RWPE1 (cell line): ENCODE measurements at regions not wholly inside any gene's neighbourhood (a gene's known extent, or its start where the extent isn't known, plus 50 kb on each side); places are given as distances from the start of the nearest gene placed in this dataset.

Experiments
- CTCF ChIA-PET: fragments of 350-600 bp; sonication (Branson Sonifier 250); formaldehyde crosslinking; extraction: SDS; loops from one replicate; lab custom pipeline; 2021; lab: Yijun Ruan, JAX
- POLR2A ChIA-PET: fragments of 400-600 bp; formaldehyde crosslinking; extraction: SDS; loops from one replicate; lab custom pipeline; 2020; ENCODE audit warnings: antibody characterized with exemption; ENCODE audit not compliant: low non-redundant PET; lab: Yijun Ruan, JAX
- DNase-seq: peaks from one replicate; pipeline ENCODE4 v3.0.0; 2012; ENCODE audit warnings: low spot score
- H3K27ac ChIP-seq: fragments of 450-650 bp; 2 replicates; pipeline ENCODE4 v1.5.1; 2017
- TF ChIP-seq, protein P1 (sequence below): fragments of 450-650 bp; conservative IDR thresholded peaks from 2 replicates; pipeline ENCODE4 v1.5.1; 2017; ENCODE audit warnings: low read depth, mild to moderate bottlenecking

DNA sequence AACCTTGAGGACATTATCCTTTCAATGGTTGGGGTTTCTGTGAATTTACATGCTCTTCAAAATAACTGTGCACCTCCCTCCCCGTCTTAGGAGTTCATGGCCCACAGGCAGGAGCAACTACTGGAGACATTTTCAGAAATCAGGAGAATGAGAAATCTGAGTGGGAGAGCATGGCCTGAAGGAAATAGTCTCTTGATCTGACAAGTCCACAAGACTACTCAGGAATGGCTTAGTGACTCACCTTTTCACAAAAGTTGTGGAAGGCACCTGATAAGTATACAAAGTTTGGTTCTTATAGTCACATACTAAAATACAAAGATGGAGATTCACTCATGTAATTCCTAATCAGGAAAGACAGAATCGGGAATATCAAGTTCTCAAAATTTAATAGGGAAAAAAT is 83.6 kb upstream of the NCKAP5 start:
- TF ChIP-seq, protein P1, sequence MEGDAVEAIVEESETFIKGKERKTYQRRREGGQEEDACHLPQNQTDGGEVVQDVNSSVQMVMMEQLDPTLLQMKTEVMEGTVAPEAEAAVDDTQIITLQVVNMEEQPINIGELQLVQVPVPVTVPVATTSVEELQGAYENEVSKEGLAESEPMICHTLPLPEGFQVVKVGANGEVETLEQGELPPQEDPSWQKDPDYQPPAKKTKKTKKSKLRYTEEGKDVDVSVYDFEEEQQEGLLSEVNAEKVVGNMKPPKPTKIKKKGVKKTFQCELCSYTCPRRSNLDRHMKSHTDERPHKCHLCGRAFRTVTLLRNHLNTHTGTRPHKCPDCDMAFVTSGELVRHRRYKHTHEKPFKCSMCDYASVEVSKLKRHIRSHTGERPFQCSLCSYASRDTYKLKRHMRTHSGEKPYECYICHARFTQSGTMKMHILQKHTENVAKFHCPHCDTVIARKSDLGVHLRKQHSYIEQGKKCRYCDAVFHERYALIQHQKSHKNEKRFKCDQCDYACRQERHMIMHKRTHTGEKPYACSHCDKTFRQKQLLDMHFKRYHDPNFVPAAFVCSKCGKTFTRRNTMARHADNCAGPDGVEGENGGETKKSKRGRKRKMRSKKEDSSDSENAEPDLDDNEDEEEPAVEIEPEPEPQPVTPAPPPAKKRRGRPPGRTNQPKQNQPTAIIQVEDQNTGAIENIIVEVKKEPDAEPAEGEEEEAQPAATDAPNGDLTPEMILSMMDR = no peak
- no peak overlapping the region for H3K27ac ChIP-seq
- ChIA-PET CTCF (no interaction called here), POLR2A (no interaction called here)
- DNase-seq = no peak

DNA sequence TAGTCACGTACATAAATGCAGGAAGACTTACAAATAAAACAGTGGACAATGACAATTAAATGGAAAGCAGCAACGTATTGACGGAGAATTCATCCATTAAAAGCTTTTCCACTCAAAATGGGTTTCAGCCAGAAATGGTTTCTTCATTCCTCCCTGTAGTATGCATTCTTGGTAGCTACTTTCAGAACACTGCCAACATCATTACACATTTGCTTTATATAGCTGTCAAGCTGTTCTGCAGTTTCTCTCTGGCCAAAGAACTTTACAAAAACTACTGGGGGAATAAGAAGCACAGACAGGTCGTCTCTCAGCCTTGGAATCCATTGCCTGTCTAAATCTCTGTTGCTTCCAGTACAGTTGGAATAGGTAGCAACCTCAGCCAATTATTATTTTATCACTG is 84.1 kb upstream of the NCKAP5 start:
- ChIA-PET CTCF (no interaction called here), POLR2A (no interaction called here)
- no peak overlapping the region for H3K27ac ChIP-seq
- TF ChIP-seq, protein P1 = no peak
- no peak for DNase-seq

DNA sequence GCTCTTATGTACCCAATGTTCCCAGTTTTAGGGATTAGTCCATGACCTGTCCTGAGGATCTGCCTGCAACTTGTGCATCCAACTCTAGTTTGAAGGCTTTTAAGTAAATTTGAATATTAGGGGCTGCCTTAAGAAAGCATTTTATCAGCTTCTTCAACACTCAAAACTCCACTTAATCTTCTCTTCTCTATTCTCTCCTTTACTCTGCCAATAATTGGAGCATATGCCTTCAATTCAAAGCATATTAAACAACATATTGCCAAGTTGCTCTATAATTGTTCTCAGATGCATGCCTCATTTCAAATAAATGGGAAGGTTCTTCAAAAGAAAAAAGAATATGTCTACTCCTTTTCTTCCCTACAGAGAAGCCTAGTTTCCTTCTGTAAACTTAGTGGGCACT is 84.8 kb upstream of the NCKAP5 start:
- ChIA-PET POLR2A (no interaction called here), CTCF (no interaction called here)
- TF ChIP-seq, protein P1 = no peak
- no peak for DNase-seq
- no peak overlapping the region for H3K27ac ChIP-seq

DNA sequence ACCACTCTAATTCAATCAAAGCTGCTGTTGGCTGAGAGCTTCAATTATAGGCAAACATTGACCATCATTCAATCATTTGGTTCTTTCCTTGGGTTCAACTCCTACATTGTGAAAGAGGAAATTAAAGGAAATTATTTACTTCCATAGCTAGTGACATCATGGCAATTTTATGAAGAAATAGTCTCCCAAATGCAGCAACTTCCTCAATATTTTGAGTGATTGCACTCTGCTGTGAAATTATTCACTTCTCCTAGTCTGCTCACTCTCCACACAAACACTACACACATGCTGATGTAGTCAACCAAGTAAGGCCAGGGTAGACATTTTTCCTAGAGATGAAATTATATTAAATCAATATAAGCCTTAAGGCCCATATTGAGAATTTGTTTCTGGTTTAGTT is 86.7 kb upstream of the NCKAP5 start:
- TF ChIP-seq, protein P1 = no peak
- ChIA-PET POLR2A (interaction anchor here (0.6 kb wide), 1 partner anchor 460 kb away, joined by 4 read pairs; no protein-coding TSS in a partner anchor), CTCF (no interaction called here)
- H3K27ac ChIP-seq = no peak overlapping the region
- no peak for DNase-seq

DNA sequence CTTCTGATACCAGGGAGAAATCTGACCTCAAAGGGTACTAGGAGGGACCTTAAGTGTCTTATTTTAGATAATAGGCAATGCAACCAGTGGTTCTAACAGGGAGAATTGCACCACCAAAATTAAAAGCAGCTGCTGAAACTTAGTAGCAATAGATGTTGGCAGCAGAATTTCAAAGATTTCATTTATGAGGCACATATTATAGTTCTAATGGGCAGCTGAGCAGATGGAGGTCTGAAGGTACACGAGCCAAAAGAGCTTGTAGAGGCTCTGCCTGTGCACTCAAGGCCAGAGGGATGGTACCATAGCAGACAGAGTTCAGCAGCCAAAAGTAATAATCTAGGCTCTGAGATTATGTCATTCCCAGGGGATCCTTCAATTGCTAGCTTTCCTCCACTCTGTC is 87.3 kb upstream of the NCKAP5 start:
- no peak overlapping the region for H3K27ac ChIP-seq
- ChIA-PET POLR2A (no interaction called here), CTCF (no interaction called here)
- DNase-seq = no peak
- TF ChIP-seq, protein P1 = no peak

DNA sequence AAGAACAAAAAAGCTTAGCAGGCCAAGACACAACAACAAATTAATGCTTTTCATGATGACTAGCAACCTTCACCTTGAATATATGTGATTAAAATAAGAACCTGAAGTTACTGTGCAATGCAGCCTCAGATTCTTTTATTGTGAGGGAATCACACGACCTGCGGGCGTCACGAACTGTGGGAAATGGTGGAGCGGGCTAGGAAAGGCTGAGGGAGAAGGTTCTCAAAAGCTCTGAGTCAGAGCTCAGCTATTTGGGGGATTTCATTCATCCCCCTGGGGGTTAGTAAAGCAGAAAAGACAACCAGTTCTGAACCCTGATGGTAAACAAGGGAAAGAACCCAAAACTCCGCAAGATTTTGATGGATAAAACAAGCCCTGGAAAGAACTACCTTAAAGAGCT is 89.3 kb upstream of the NCKAP5 start:
- CTCF ChIA-PET = no interaction called here
- POLR2A ChIA-PET = no interaction called here
- DNase-seq = no peak
- no peak overlapping the region for H3K27ac ChIP-seq
- TF ChIP-seq, protein P1 = no peak
